Peyer's patch (tissue), 4 donors: ENCODE measurements at regions not wholly inside any gene's neighbourhood (a gene's known extent, or its start where the extent isn't known, plus 50 kb on each side); places are given as distances from the start of the nearest gene placed in this dataset.
A peak's percentile ranks its signal among the peaks of the same experiment; 100 is the strongest.

ENCODE experiments used
- DNase-seq, 3 donors: peaks; one replicate each; pipeline ENCODE4 v3.0.0-alpha.2; 2017 to 2019
- H3K27ac ChIP-seq, 4 donors: fragments of 200-600 bp; sonication (generic); one replicate each; pipeline ENCODE4 v1.5.1; 2016 to 2019
- H3K27me3 ChIP-seq, 2 donors: fragments of 200-600 bp; sonication (generic); one replicate each; pipeline ENCODE4 v1.5.1; 2019
- H3K36me3 ChIP-seq, 3 donors: fragments of 200-600 bp; sonication (generic); one replicate each; pipeline ENCODE4 v1.5.1; 2016 to 2019
- H3K4me1 ChIP-seq, 4 donors: fragments of 200-600 bp; sonication (generic); one replicate each; pipeline ENCODE4 v1.5.1; 2016 to 2019
- H3K4me3 ChIP-seq, 4 donors: fragments of 200-600 bp; sonication (generic); 1 replicate in 3 of 4; 2 replicates in 1 of 4; pipeline ENCODE4 v1.5.1; 2016 to 2019; ENCODE audit warnings: mild to moderate bottlenecking in 1 of 4
- H3K9me3 ChIP-seq, 4 donors: fragments of 200-600 bp; sonication (generic); one replicate each; pipeline ENCODE4 v1.5.1; 2016 to 2019; ENCODE audit warnings: mild to moderate bottlenecking in 1 of 4
- POLR2A ChIP-seq, 2 donors: fragments of 450-650 bp; IDR thresholded peaks; one replicate each; pipeline ENCODE4 v1.5.1; 2017; ENCODE audit warnings: antibody characterized with exemption in 2 of 2, mild to moderate bottlenecking in 2 of 2, moderate library complexity in 2 of 2
- TF ChIP-seq, protein P1 (sequence below), 6 experiments: fragments of 450-650 bp in 4 of 6; fragments of 200-600 bp in 2 of 6; sonication (generic) in 1 of 6; IDR thresholded peaks; one replicate each; pipeline ENCODE4 v1.5.1; 2017 to 2019; ENCODE audit warnings: antibody characterized with exemption in 6 of 6, mild to moderate bottlenecking in 3 of 6, moderate library complexity in 1 of 6

DNA sequence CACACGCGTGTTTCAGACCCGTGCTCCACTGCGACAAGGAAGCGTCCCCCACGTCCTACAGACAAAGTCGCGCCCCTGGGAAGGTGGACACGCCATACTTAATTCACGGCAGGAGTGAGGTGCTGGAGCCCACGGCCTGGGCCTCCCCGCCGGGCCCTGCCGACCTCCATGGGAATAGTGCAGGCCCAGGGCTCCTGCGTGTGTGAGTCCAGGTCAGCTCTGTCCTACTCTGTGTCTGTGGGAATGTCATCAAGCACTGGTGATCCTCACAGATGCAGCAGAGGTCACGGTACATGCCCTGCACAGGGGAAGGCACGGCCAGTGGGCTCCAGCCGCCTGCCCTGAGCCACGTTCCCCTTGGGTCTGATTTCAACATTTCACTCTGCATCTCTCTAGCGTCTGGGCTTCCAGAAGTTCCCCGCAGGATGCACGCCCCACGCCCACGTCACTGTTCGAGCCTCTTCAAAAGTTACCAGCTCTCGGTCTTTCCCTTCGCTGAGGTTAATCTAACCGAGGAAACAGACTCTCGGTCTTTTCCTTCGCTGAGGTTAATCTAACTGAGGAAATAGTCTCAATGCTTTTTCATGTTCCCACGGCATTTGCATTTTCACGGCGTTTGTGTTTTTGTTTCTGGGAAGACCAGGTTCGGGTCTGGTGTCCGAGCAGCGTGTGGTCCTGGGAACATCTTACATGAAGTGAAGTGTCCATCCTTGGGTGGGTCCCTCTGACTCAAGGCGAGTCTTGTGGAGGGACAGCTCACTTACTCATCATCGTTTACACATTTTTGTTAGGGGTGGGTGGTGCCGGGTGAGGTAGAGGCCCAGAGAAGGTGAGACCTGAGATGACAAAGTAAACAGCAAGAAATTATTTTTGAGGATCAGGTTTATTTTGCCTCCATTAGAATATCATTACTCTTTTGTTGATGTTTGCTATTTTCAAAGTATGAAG lies 157.3 kb upstream of the ALKAL2 start:
- TF ChIP-seq, protein P1, sequence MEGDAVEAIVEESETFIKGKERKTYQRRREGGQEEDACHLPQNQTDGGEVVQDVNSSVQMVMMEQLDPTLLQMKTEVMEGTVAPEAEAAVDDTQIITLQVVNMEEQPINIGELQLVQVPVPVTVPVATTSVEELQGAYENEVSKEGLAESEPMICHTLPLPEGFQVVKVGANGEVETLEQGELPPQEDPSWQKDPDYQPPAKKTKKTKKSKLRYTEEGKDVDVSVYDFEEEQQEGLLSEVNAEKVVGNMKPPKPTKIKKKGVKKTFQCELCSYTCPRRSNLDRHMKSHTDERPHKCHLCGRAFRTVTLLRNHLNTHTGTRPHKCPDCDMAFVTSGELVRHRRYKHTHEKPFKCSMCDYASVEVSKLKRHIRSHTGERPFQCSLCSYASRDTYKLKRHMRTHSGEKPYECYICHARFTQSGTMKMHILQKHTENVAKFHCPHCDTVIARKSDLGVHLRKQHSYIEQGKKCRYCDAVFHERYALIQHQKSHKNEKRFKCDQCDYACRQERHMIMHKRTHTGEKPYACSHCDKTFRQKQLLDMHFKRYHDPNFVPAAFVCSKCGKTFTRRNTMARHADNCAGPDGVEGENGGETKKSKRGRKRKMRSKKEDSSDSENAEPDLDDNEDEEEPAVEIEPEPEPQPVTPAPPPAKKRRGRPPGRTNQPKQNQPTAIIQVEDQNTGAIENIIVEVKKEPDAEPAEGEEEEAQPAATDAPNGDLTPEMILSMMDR (IDR thresholded peaks at IDR 0.05) = no peak
- TF ChIP-seq POLR2A (IDR thresholded peaks at IDR 0.05) = no peak
- no peaks in the 10 kb centered on the region for H3K27me3 ChIP-seq
- no peak overlapping the region for H3K27ac ChIP-seq
- H3K9me3 ChIP-seq = no peaks in the 10 kb centered on the region
- H3K36me3 ChIP-seq = no peaks in the 10 kb centered on the region
- no peak for DNase-seq
- H3K4me1 ChIP-seq = no peaks in the 10 kb centered on the region
- H3K4me3 ChIP-seq = no peak overlapping the region

DNA sequence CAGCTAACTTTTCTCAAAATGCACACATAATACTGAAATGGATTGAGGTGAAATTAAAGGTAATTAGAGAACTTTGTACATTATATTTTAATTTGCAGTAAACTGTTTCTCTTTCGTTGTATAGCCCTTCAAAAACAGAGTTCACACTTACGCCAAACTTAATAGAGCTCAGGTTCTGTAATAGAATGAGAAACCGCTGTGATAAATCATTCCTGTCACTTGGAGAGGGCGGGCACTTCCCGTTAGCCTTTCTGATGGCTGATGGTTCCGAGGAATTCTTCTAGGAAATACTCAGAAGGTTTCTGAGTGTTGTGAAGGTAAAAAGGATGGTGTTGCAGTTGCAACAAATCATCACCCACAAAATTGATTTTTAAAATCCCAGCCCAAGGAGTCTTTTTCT lies 155.8 kb upstream of the ALKAL2 start:
- H3K9me3 ChIP-seq = no peaks in the 10 kb centered on the region
- no peaks in the 10 kb centered on the region for H3K36me3 ChIP-seq
- no peaks in the 10 kb centered on the region for H3K4me1 ChIP-seq
- no peaks in the 10 kb centered on the region for H3K27me3 ChIP-seq
- TF ChIP-seq POLR2A (IDR thresholded peaks at IDR 0.05) = no peak
- TF ChIP-seq, protein P1 (IDR thresholded peaks at IDR 0.05) = no peak
- DNase-seq = no peak
- H3K27ac ChIP-seq = no peak overlapping the region
- no peak overlapping the region for H3K4me3 ChIP-seq

DNA sequence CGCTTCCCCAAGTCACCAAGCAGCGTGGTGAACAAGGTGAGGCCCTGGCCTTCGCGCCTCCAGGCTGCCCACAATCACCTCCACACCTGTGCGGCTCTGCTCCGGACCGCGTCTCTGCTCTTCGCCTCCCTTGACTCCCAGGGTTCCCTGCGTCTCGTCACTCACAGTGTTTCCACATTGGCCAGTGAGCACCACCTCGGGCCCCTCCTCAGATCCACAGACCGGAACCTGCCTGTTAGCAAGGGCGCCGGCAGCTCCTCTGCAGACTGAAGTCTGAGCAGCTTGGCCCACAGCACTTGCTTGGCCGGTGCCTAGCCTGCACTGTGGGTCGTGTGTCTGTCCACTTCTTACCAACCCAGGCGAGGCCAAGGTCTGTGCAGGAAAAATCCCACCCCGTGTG lies 155.3 kb upstream of the ALKAL2 start:
- Histone ChIP-seq H3K27ac (no peak overlapping the region), H3K4me3 (no peak overlapping the region), H3K27me3 (no peaks in the 10 kb centered on the region), H3K4me1 (peaks cover 0 to 3% (median 0%) of the 10 kb centered on the region in 4 donors), H3K36me3 (no peaks in the 10 kb centered on the region), H3K9me3 (no peaks in the 10 kb centered on the region)
- no peak for DNase-seq
- TF ChIP-seq, protein P1 (IDR thresholded peaks at IDR 0.05) = no peak
- no peak for TF ChIP-seq POLR2A (IDR thresholded peaks at IDR 0.05)

DNA sequence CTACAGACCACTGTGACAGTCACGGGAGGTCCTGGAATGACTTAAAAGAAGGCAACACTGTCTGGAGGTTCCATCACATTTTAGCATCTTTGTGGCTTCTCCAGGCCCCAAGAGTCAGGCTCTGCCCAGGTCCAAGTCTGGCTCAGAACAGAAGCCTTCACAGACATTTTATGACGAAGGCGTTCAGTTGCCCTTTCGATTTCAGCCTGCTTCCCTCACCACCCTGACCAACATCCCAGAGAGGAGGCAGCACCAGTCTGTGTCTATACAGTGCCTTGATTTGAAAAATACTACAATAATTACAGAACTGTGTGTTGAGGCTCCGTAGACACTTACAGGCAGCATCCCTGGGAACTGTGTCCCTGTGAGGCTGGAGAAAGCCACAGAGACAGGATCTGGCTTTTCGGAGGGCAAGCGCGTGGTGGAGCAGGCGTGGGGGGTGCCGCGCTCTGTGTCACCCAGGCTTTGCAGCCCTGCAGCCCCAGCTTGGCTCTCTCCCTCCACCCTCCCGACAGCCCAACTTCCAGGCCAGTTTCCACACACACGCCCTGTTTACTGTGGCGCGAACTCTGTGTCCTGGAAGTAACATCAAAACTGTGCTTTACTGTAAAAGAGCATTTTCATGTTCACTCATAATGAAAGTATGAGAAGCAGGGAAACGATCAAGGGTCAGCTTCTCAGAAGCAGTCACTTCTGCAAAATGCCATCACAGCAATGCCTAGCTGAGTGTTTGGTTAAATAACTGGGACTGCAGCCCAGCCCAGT lies 153.5 kb upstream of the ALKAL2 start:
- no peaks in the 10 kb centered on the region for H3K27me3 ChIP-seq
- H3K4me1 ChIP-seq = peaks cover 0 to 3% (median 0%) of the 10 kb centered on the region in 4 donors
- no peaks in the 10 kb centered on the region for H3K9me3 ChIP-seq
- peak overlapping the region in 1 of 4 donors; percentile 21 for H3K4me3 ChIP-seq
- DNase-seq = no peak
- peak overlapping the region in 2 of 4 donors; percentile 57 to 72 for H3K27ac ChIP-seq
- no peaks in the 10 kb centered on the region for H3K36me3 ChIP-seq
- TF ChIP-seq POLR2A (IDR thresholded peaks at IDR 0.05) = no peak
- TF ChIP-seq, protein P1 (IDR thresholded peaks at IDR 0.05) = no peak

DNA sequence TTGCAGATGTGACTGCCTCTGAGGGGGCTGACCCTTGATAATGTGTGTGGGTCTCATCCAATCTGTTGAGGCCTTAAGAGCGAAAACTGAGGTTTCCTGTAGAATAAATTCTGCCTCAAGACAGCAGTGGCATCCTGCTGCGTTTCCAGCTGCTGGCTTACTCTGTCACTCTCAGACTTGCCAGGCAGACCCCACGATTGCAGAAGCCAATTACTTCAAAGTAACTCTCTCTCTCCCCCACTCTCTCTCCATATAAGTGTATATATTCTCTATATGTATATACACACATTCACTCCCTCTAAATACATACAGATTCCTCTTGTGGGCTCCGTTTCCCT lies 152.5 kb upstream of the ALKAL2 start:
- no peak for DNase-seq
- H3K27ac ChIP-seq = peak overlapping the region in 1 of 4 donors; percentile 72
- TF ChIP-seq POLR2A (IDR thresholded peaks at IDR 0.05) = no peak
- TF ChIP-seq, protein P1 (IDR thresholded peaks at IDR 0.05) = no peak

More for the DNA sequence above, 152.5 kb upstream of the ALKAL2 start:
- Histone ChIP-seq H3K27me3 (no peaks in the 10 kb centered on the region), H3K9me3 (no peaks in the 10 kb centered on the region), H3K36me3 (no peaks in the 10 kb centered on the region), H3K4me1 (peaks cover 0 to 3% (median 0%) of the 10 kb centered on the region in 4 donors), H3K4me3 (no peak overlapping the region)
